HEK293 (cell line): ENCODE measurements at regions not wholly inside any gene's neighbourhood (a gene's known extent, or its start where the extent isn't known, plus 50 kb on each side); places are given as distances from the start of the nearest gene placed in this dataset.

ENCODE experiments used
- CTCF ChIA-PET: fragments of 350-600 bp; formaldehyde crosslinking; extraction: SDS; loops from one replicate; lab custom pipeline; 2021; ENCODE audit warnings: antibody characterized with exemption; lab: Yijun Ruan, JAX
- POLR2A ChIA-PET: fragments of 300-600 bp; formaldehyde crosslinking; extraction: SDS; loops from one replicate; lab custom pipeline; 2020; ENCODE audit warnings: antibody characterized with exemption, inconsistent platforms; lab: Yijun Ruan, JAX
- H3K27ac ChIP-seq: fragments of 200-500 bp; sonication (Bioruptor generic); 2 replicates; pipeline ENCODE4 v1.5.1; 2014; ENCODE audit warnings: low read depth, low read length, control low read depth, inconsistent platforms; ENCODE audit errors: extremely low read depth
- H3K36me3 ChIP-seq, 2 experiments: fragments of 200-500 bp in 1 of 2; sonication (Bioruptor generic) in 1 of 2; 1 replicate in 1 of 2; 2 replicates in 1 of 2; pipeline ENCODE4 v1.5.1; 2014 to 2017; ENCODE audit warnings: inconsistent platforms in 2 of 2, low read length in 2 of 2; ENCODE audit not compliant: control insufficient read depth in 2 of 2, insufficient read depth in 1 of 2
- H3K4me1 ChIP-seq: fragments of 200-500 bp; sonication (Bioruptor generic); 2 replicates; pipeline ENCODE4 v1.5.1; 2014; ENCODE audit warnings: mild to moderate bottlenecking, low read length, inconsistent platforms; ENCODE audit not compliant: control insufficient read depth, insufficient read depth
- H3K4me3 ChIP-seq: 2 replicates; pipeline ENCODE4 v1.5.1; 2011; ENCODE audit warnings: low read depth, mild to moderate bottlenecking, control low read depth, low read length, moderate library complexity
- H3K9me3 ChIP-seq: fragments of 200-500 bp; sonication (Bioruptor generic); 2 replicates; pipeline ENCODE4 v1.5.1; 2014; ENCODE audit warnings: low read depth, low read length, inconsistent platforms; ENCODE audit not compliant: control insufficient read depth, insufficient read depth
- BCL11B ChIP-seq: fragments of 450-650 bp; formaldehyde crosslinking; IDR thresholded peaks from 2 replicates; pipeline ENCODE4 v1.5.1; 2016; ENCODE audit warnings: low read depth, missing biosample characterization, missing genetic modification characterization
- ELK4 ChIP-seq: IDR thresholded peaks from 2 replicates; pipeline ENCODE4 v1.6.1; 2011; ENCODE audit warnings: mild to moderate bottlenecking, low read depth, low read length, borderline replicate concordance
- GLIS2 ChIP-seq: fragments of 450-650 bp; formaldehyde crosslinking; IDR thresholded peaks from 2 replicates; pipeline ENCODE4 v1.5.1; 2016; ENCODE audit warnings: missing biosample characterization, missing genetic modification characterization
- KLF16 ChIP-seq: fragments of 450-650 bp; formaldehyde crosslinking; IDR thresholded peaks from 2 replicates; pipeline ENCODE4 v1.5.1; 2017; ENCODE audit warnings: missing biosample characterization, missing genetic modification characterization
- MEIS1 ChIP-seq: sonication (generic); formaldehyde crosslinking; IDR thresholded peaks from 2 replicates; pipeline ENCODE4 v1.8.1; 2022; ENCODE audit warnings: missing genetic modification reagents, mild to moderate bottlenecking, borderline replicate concordance
- OSR2 ChIP-seq: fragments of 450-650 bp; formaldehyde crosslinking; IDR thresholded peaks from 2 replicates; pipeline ENCODE4 v1.5.1; 2016; ENCODE audit warnings: missing biosample characterization, missing genetic modification characterization
- RBAK ChIP-seq: fragments of 450-650 bp; formaldehyde crosslinking; IDR thresholded peaks from 2 replicates; pipeline ENCODE4 v1.5.1; 2016; ENCODE audit warnings: missing biosample characterization, missing genetic modification characterization
- SP7 ChIP-seq: fragments of 450-650 bp; formaldehyde crosslinking; IDR thresholded peaks from 2 replicates; pipeline ENCODE4 v1.5.1; 2016; ENCODE audit warnings: missing biosample characterization, missing genetic modification characterization
- ZBTB11 ChIP-seq: fragments of 450-650 bp; formaldehyde crosslinking; conservative IDR thresholded peaks from 2 replicates; pipeline ENCODE4 v1.5.1; 2016; ENCODE audit warnings: low read depth, missing biosample characterization, missing genetic modification characterization
- ZBTB20 ChIP-seq: fragments of 450-650 bp; formaldehyde crosslinking; IDR thresholded peaks from 2 replicates; pipeline ENCODE4 v1.5.1; 2016; ENCODE audit warnings: missing biosample characterization, missing genetic modification characterization
- ZNF266 ChIP-seq: fragments of 450-650 bp; formaldehyde crosslinking; IDR thresholded peaks from 2 replicates; pipeline ENCODE4 v1.5.1; 2016; ENCODE audit warnings: missing biosample characterization, missing genetic modification characterization, low read depth
- ZNF335 ChIP-seq: fragments of 450-650 bp; formaldehyde crosslinking; conservative IDR thresholded peaks from 2 replicates; pipeline ENCODE4 v1.5.1; 2016; ENCODE audit warnings: missing biosample characterization, missing genetic modification characterization
- ZNF544 ChIP-seq: fragments of 450-650 bp; formaldehyde crosslinking; IDR thresholded peaks from 2 replicates; pipeline ENCODE4 v1.5.0; 2017; ENCODE audit warnings: missing biosample characterization, missing genetic modification characterization
- ZNF549 ChIP-seq: fragments of 450-650 bp; IDR thresholded peaks from 2 replicates; pipeline ENCODE4 v1.5.1; 2018; ENCODE audit warnings: missing biosample characterization, missing genetic modification characterization, mild to moderate bottlenecking, inconsistent platforms, moderate library complexity
- ZNF785 ChIP-seq: fragments of 450-650 bp; formaldehyde crosslinking; IDR thresholded peaks from 2 replicates; pipeline ENCODE4 v1.5.1; 2016; ENCODE audit warnings: missing biosample characterization, missing genetic modification characterization
- ZNF837 ChIP-seq: fragments of 450-650 bp; formaldehyde crosslinking; IDR thresholded peaks from 2 replicates; pipeline ENCODE4 v1.5.1; 2016; ENCODE audit warnings: missing biosample characterization, missing genetic modification characterization
- ZNF843 ChIP-seq: fragments of 450-650 bp; formaldehyde crosslinking; IDR thresholded peaks from 2 replicates; pipeline ENCODE4 v1.5.1; 2016; ENCODE audit warnings: missing biosample characterization, missing genetic modification characterization
- TF ChIP-seq, protein P1 (sequence below): fragments of 450-650 bp; formaldehyde crosslinking; IDR thresholded peaks from 2 replicates; pipeline ENCODE4 v1.5.1; 2016; ENCODE audit warnings: missing biosample characterization, missing genetic modification characterization
- TF ChIP-seq, protein P2 (sequence below): fragments of 450-650 bp; IDR thresholded peaks from 2 replicates; pipeline ENCODE4 v1.5.1; 2018; ENCODE audit warnings: missing biosample characterization, missing genetic modification characterization

- POLR2A ChIA-PET, result no interaction called here
- Histone ChIP-seq H3K9me3 (no peaks in the 10 kb centered on the region), H3K4me3 (no peak overlapping the region), H3K36me3 (no peaks in the 10 kb centered on the region)
- TF ChIP-seq RBAK (tag by site-specific recombination) (no peak), MEIS1 (CRISPR knock-in tag) (no peak), ZNF785 (no peak), OSR2 (tag by site-specific recombination) (no peak)
- TF ChIP-seq, all 188 proteins: peak for 0
- H3K27ac ChIP-seq, result no peak overlapping the region
- CTCF ChIA-PET, result no interaction called here
- H3K4me1 ChIP-seq, result no peaks in the 10 kb centered on the region
Observed at GRCh38 chr2:3132466-3132865, 245.2 kb downstream of the EIPR1 start.

GRCh38 chr2:3131636-3132326 lies 245.8 kb downstream of the EIPR1 start:
- ChIA-PET POLR2A (no interaction called here), CTCF (no interaction called here)
- TF ChIP-seq ZNF843 (tag by site-specific recombination) (no peak), SP7 (tag by site-specific recombination) (no peak), BCL11B (tag by site-specific recombination) (no peak), GLIS2 (no peak), ZNF544 (no peak), ZBTB11 (no peak), ZNF335 (tag by site-specific recombination) (no peak), KLF16 (no peak), ZNF266 (tag by site-specific recombination) (no peak), ELK4 (no peak), ZNF837 (tag by site-specific recombination) (no peak), ZNF549 (tag by site-specific recombination) (no peak), ZBTB20 (tag by site-specific recombination) (no peak)
- TF ChIP-seq, protein P1, sequence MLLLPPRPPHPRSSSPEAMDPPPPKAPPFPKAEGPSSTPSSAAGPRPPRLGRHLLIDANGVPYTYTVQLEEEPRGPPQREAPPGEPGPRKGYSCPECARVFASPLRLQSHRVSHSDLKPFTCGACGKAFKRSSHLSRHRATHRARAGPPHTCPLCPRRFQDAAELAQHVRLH, result no peak
- TF ChIP-seq, protein P2, sequence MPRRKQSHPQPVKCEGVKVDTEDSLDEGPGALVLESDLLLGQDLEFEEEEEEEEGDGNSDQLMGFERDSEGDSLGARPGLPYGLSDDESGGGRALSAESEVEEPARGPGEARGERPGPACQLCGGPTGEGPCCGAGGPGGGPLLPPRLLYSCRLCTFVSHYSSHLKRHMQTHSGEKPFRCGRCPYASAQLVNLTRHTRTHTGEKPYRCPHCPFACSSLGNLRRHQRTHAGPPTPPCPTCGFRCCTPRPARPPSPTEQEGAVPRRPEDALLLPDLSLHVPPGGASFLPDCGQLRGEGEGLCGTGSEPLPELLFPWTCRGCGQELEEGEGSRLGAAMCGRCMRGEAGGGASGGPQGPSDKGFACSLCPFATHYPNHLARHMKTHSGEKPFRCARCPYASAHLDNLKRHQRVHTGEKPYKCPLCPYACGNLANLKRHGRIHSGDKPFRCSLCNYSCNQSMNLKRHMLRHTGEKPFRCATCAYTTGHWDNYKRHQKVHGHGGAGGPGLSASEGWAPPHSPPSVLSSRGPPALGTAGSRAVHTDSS (tag by site-specific recombination), result no peak
- Histone ChIP-seq H3K4me3 (no peak overlapping the region), H3K27ac (no peak overlapping the region), H3K9me3 (no peaks in the 10 kb centered on the region), H3K4me1 (no peaks in the 10 kb centered on the region), H3K36me3 (no peaks in the 10 kb centered on the region)
